Kidney tubule cell (primary cell): ENCODE measurements at regions not wholly inside any gene's neighbourhood (a gene's known extent, or its start where the extent isn't known, plus 50 kb on each side); places are given as distances from the start of the nearest gene placed in this dataset.

Experiments
- DNase-seq: peaks from one replicate; pipeline ENCODE4 v3.0.0-alpha.2; 2018; ENCODE audit warnings: low spot score

- peak; percentile 18 for DNase-seq
Measured at GRCh38 chr6:168908166-168908565, 345.5 kb downstream of the THBS2 start.

GRCh38 chr6:168906391-168906790 is 347.3 kb downstream of the THBS2 start:
- DNase-seq: no peak

- DNase-seq: no peak
Measured at GRCh38 chr6:168905451-168906090, 348.1 kb downstream of the THBS2 start.

GRCh38 chr6:168903613-168904345 is 349.9 kb downstream of the THBS2 start:
- no peak for DNase-seq

GRCh38 chr6:168902075-168902474 is 351.6 kb downstream of the THBS2 start:
- no peak for DNase-seq

- no peak for DNase-seq
Measured at GRCh38 chr6:168901076-168901475, 352.6 kb downstream of the THBS2 start.

GRCh38 chr6:168896321-168896720 is 357.3 kb downstream of the THBS2 start:
- DNase-seq: no peak

- DNase-seq: peak; percentile 76
Measured at GRCh38 chr6:168895102-168895812, 358.4 kb downstream of the THBS2 start.

- no peak for DNase-seq
Measured at GRCh38 chr6:168892031-168892430, 361.6 kb downstream of the THBS2 start.

- no peak for DNase-seq
Measured at GRCh38 chr6:168890981-168891365, 362.7 kb downstream of the THBS2 start.

- no peak for DNase-seq
Measured at GRCh38 chr6:168890306-168890980, 363.2 kb downstream of the THBS2 start.

- no peak for DNase-seq
Measured at GRCh38 chr6:168888786-168889345, 364.8 kb downstream of the THBS2 start.

GRCh38 chr6:168888102-168888501 is 365.5 kb downstream of the THBS2 start:
- DNase-seq: no peak

- DNase-seq: no peak
Measured at GRCh38 chr6:168887621-168888020, 366.0 kb downstream of the THBS2 start.

- DNase-seq: peak; percentile 55
Measured at GRCh38 chr6:168886964-168887363, 366.7 kb downstream of the THBS2 start.

GRCh38 chr6:168885751-168886742 is 367.6 kb downstream of the THBS2 start:
- no peak for DNase-seq

- no peak for DNase-seq
Measured at GRCh38 chr6:168885196-168885595, 368.4 kb downstream of the THBS2 start.

GRCh38 chr6:168884646-168885086 is 369.0 kb downstream of the THBS2 start:
- peak; percentile 72 for DNase-seq

- no peak for DNase-seq
Measured at GRCh38 chr6:168884050-168884645, 369.5 kb downstream of the THBS2 start.

GRCh38 chr6:168883410-168884049 is 370.1 kb downstream of the THBS2 start:
- DNase-seq: no peak
